Cardiac septum (tissue), 1 donor: ENCODE measurements at regions not wholly inside any gene's neighbourhood (a gene's known extent, or its start where the extent isn't known, plus 50 kb on each side); places are given as distances from the start of the nearest gene placed in this dataset.
A peak's percentile ranks its signal among the peaks of the same experiment; 100 is the strongest.

Source experiments
- DNase-seq: peaks from one replicate; pipeline ENCODE4 v3.0.0-alpha.2; 2020; ENCODE audit warnings: low spot score
- intact Hi-C: fragments of 100-400 bp; cut with DNase I; formaldehyde crosslinking; loops from one replicate; pipeline ENCODE4 v1.14.0; 2022
- donor health status: DM: no; HTN: no; CAD: no.

DNA sequence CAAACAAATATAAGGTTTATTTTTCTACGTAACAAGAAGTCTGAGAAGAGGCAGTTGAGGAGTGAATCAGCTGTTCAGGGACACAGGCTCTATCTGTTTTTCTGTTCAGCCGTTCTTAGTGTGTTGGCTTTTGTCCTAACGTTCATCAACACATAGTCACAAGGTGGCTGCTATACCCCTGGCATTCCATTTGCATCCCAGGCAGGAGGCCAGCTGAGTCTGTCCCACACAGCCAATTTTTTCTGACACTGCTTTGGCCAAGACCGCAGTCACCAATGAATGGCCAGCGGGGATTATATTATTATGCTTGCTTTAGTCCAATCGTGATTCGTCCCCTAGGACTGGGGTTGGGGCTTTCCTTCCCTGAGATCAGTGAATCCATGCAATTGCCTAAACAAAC, 143.4 kb upstream of the CHST15 start:
- intact Hi-C loops: no loop called here
- DNase-seq: peak; percentile 51

DNA sequence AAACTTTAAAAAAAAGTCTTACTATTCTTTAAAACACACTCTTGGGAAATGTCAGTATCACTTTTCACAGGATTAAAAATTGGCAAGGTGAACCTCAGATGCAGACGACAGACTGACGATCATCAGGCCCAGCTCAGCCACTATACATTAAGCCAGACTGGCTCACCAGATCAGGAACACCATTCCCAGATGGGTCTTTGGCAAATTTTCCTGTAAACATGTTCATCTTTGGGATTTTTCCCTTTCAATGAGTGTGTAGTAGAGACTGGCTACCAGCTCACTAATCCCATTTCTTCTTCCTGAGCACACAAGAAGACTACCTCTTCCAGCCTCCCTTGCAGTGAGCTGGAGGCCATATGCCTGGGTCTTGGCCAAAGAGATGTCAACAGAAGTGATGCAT, 142.7 kb upstream of the CHST15 start:
- intact Hi-C loops: no loop called here
- DNase-seq: no peak

DNA sequence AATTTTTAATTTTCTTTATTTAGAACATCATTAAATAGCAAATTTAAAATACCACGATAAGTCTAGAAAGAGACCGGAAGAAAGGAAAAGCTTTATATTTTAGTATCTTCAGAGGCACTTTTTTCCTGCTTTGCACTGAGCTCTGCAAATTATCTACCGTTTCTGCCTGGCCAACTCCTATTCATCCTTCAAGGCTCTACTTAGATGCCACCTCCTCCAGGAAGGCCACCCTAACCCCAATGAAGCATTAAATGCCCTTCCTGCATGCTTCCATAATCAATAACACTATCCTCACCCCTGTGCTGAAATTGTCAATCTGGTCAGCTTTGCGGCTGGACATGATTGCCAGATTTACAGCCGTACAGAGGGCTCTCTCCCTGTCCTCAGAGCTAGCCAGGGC, 141.8 kb upstream of the CHST15 start:
- intact Hi-C loops: no loop called here
- no peak for DNase-seq

DNA sequence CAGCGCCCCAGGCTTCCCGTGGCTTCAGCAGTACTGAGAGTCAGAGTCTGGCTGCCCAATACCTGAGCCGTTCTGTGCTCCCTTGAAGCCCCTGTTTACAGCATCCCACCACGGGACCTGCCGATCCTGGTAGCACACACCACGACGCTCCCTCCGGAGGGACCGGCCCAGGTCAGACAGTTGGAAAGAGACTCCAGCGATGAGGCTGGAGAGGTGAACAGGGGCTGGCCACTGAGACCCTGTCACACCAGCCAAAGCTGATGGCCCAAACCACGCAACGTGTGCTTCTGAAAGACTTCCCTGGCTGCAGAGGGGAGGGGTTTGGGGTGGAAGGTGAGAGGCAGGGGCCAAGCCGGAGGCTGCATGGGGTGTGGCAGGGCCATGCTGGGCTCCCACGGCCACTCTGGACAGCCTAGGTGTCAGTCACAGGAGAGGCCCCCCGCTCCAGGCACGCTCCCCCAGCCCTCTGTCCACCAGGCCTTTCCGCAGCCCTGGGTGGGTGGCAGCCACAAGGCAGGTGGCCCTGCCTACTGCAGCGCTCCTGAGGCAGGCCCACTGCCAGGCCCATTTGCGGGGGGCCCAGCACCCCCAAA, 140.2 kb upstream of the CHST15 start:
- intact Hi-C loops: no loop called here
- no peak for DNase-seq

DNA sequence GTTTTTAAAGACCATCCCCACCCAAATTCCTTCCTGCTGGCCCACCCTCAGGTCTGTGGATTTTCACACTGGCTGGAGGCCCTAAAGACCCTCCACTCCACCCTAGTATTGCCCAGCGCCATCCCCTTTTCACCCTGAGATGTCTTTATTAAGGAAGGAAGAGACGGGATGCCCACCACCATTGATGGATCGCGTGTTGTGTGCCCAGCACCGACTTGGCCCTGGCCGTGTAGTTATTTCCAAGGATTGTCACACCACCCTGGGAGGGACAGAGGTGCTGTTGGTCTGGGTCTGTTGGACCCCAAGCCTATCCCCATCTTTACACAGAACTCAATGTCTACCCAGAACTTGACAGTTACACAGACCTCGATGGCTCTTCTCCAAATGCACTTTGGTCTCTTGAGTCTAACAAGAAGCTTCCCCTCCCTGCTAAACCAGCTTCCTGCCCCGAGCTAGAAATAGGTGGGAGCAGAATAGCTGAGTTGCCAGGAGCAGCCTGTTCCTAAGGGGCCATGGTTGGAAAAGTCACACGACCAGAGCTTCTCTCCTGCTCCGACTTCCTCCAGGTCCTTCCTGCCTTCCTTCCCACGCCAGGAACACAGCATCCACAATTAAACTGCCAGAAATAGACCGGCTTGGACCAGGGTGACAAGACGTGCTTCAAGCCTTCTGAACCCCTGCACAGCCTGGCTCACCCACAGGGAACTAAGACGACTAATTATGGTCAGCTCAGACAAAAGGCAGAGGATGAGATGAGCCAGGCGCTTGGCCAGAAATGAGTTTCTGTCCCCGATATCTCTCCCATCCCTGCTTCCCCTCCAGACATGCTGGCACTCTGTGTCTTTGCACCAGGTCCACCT, 139.5 kb upstream of the CHST15 start:
- no peak for DNase-seq
- intact Hi-C loops: no loop called here

DNA sequence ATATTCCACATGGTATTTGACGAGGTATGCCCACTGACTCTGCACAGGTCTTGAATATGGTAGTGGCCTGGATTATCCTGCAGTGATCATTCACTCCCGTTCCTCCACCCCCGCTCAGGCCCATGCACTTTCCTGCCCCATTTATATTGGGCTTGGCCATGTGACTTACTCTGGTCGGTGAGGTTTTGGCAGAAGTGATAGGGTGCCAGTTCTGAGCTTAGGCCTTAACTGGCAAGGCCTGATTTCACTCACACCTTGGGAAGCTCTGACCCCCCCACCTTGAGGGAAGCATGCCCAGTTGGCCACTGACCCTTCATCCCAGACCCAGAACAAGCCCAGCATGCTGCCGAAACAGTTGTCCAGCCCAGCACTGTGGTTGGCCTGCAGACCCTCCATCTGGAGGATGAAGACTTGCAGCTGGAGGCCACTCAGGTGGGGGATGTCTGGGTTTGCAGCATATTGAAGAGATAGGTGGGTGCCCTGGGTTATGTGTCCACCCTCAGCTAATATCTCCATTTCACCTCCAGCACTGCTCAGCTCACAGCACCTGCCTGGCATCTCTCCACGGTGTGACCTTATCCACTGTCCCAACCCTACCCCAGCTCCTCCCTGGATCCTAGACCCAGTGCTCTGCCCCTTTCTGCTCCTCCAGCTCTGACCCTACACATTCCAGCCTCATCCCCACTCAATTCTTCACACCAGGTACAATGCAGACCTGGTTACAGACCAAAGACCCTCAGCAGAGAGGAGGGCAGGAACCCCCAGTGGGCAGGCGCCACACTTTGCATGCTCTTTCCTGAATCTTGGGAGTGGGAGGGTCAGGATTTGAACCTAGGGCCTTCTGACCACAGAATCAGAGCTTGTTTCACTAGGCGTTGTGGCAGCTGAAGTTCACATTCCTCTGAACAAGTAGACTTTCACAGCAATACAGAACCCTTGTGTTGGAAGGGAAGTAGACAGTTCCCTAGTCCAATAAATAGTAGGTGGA, 138.1 kb upstream of the CHST15 start:
- intact Hi-C loops: no loop called here
- DNase-seq: no peak

DNA sequence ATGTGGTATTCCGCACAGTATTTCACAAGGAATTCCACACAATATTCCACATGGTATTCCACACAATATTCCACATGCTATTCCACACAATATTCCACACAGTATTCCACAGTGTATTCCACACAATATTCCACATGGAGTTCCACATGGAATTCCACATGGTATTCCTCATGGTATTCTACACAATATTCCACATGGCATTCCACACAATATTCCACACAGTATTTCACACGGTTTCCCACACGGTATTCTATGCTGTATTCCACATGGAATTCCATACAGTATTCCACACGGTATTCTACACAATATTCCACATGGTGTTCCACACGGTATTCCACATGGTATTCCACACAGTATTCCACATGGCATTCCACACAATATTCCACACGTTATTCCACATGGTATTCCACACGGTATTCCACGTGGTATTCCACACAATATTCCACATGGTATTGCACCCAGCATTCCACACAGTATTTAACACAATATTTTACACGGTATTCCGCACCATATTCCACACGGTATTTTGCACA, 137.3 kb upstream of the CHST15 start:
- no peak for DNase-seq
- intact Hi-C loops: no loop called here

DNA sequence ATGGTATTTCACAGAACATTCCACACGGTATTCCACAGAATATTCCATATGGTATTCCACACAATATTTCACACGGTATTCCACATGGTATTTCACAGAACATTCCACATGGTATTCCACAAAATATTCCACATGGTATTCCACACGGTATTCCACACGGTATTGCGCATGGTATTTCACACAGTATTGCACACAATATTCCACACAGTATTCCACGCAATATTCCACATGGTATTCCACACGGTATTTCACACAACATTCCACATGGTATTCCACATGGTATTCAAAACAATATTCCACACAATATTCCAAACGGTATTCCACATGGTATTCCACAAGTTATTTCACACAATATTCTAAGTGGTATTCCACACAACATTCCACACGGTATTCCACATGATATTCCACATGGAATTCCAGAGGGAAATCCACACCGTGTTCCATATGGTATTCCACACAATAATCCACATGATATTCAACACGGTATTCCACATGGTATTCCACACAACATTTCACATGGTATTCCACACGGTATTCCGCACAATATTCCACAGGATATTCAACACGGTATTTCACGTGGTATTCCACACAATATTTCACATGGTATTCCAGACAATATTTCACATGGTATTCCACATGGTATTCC, 136.7 kb upstream of the CHST15 start:
- intact Hi-C loops: no loop called here
- DNase-seq: no peak

DNA sequence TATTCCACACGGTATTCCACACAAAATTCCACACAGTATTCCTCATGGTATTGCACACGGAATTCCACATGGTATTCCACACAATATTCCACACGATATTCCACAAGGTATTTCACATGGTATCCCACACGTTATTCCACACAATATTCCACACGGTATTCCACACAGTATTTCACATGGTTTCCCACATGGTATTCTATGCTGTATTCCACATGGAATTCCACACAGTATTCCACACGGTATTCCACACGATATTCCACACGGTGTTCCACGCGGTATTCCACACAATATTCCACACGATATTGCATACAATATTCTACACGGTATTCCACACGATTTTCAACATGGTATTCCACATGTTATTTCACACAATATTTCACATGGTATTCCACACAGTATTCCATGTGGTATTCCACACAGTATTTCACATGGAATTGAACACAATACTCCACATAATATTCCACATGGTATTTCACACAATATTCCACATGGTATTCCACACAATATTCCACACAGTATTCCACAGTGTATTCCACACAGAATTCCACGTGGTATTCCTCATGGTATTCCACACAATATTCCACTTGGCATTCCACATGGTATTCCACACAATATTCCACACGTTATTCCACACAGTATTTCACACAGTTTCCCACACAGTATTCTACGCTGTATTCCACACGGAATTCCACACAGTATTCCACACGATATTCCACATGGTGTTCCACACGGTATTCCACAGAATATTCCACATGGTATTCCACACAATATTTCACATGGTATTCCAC, 136.0 kb upstream of the CHST15 start:
- intact Hi-C loops: no loop called here
- no peak for DNase-seq

DNA sequence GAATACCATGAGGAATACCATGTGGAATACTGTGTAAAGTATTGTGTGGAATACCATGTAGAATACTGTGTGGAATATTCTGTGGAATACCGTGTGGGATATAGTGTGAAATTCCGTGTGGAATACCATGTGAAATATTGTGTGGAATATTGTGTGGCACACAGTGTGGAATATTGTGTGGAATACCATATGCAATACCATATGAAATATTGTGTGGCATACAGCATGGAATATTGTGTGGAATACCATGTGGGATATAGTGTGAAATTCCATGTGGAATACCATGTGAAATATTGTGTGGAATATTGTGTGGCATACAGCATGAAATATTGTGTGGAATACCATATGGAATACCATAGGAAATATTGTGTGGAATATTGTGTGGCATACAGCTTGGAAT, 135.1 kb upstream of the CHST15 start:
- intact Hi-C loops: no loop called here
- no peak for DNase-seq

DNA sequence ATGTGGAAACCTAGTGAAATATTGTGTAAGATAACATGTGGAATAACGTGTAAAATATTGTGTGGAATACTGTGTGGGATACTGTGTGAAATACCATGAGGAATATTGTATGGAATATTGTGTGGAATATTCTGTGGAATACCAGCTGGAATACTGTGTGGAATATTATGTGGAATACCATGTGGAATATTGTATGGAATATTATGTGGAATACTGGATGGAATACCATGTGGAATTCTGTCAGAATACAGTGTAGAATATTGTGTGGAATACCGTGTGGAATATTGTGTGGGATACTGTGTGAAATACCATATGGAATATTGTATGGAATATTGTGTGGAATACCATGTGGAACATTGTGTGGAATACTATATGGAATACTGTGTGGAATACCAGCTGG, 134.6 kb upstream of the CHST15 start:
- no peak for DNase-seq
- intact Hi-C loops: no loop called here

DNA sequence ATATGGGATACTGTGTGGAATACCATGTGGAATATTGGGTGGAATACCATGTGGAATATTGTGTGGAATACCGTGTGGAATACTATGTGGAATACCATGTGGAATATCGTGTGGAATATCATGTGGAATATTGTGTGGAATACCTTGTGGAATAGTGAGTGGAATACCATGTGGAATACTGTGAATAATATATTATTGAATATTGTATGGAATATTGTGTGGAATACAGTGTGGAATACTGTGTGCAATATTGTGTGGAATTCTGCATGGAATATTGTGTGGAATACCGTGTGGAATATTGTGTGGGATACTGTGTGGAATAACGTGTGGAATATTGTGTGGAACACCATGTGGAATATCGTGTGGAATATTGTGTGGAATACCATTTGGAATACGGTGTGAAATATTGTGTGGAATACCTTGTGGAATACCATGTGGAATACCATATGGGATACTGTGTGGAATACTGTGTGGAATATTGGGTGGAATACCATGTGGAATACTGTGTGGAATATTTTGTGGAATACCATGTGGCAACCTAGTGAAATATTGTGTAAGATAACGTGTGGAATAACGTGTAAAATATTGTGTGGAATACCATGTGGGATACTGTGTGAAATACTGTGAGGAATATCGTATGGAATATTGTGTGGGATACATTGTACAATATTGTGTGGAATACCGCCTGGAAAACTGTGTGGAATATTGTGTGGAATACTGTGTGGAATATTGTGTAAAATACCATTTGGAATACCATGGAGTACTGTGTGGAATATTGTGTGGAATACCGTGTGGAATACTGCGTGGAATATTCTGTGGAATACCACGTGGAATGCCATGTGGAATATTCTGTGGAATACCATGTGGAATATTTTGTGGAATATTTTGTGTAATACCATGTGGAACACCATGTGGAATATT, 133.9 kb upstream of the CHST15 start:
- no peak for DNase-seq
- intact Hi-C loops: no loop called here

DNA sequence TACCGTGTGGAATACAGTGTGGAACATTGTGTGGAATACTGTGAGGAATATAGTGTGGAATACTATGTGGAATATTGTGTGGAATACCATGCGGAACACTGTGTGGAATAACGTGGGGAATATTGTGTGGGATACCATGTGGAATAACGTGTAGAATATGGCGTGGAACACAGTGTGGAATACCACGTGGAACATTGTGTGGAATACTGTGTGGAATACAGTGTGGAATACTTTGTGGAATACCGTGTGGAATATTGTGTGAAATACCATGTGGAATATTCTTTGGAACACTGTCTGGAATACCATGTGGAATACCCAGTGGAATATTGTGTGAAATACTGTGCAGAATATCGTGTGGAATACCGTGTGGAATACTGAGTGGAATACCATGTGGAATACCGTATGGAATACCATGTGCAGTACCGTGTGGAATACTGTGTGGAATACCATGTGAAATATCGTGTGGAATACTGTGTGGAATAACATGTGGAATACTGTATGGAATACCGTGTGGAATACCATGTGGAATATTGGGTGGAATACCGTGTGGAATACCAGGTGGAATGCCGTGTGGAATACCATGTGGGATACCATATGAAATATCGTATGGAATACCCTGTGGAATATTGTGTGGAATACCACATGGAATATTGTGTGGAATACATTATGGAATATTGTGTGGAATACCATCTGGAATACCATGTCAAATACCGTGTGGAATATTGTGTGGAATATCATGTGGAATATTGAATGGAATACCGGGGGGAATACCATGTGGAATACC, 133.1 kb upstream of the CHST15 start:
- DNase-seq: no peak
- intact Hi-C loops: no loop called here

DNA sequence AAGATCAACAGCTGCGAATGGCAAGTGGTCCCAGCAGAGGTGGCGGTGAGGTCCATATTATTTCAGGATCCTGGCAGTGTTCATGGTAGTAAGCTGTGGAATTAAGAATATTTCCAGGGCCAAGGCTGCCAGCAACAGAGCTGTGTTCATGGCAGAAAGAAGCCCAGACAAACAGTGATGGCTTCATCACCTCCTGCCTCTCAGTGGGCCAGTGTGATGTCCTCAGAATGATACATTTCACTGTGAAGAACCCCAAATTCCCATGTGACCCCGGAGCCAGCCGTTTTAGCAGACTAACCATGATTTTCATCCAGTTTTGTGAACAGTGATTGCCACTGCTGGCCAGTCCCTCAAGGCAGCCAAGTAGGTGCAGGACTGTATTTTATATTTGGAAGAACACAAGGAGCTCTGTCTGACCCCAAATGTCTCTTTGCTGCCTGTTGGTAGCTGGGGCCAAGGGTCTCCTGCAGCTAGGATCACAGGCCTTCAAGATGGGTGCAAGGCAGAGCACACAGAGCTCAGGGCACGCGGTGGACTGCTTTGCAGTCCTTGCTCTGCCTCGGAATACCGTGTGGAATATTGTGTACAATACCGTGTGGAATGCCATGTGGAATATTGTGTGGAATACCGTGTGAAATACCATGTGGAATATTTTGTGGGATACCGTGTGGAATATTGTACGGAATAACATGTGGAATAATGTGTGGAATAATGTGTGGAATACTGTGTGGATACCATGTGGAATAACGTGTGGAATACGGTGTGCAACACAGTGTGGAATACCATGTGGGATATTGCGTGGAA, 132.3 kb upstream of the CHST15 start:
- intact Hi-C loops: no loop called here
- no peak for DNase-seq

DNA sequence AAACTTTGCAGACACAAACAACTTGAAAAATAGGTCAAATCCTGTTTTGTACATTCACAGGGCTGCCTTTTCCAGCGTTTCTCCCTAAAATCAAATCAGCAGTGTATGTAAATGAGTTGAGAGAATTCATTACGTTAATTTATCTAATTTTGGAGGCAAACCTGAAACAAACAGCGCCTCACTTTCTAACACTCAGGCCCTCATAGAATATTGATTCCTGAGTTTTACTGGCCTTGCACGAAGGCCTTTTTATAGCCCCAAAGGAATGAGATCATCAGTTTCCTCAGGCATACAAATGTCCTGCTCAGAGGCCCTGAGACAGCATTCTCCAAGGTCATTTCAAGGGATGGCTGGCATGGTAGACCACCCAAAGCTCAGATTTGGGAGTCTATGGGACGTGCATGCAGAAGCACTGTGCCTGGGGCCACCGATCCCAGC, 131.7 kb upstream of the CHST15 start:
- intact Hi-C loops: no loop called here
- no peak for DNase-seq

DNA sequence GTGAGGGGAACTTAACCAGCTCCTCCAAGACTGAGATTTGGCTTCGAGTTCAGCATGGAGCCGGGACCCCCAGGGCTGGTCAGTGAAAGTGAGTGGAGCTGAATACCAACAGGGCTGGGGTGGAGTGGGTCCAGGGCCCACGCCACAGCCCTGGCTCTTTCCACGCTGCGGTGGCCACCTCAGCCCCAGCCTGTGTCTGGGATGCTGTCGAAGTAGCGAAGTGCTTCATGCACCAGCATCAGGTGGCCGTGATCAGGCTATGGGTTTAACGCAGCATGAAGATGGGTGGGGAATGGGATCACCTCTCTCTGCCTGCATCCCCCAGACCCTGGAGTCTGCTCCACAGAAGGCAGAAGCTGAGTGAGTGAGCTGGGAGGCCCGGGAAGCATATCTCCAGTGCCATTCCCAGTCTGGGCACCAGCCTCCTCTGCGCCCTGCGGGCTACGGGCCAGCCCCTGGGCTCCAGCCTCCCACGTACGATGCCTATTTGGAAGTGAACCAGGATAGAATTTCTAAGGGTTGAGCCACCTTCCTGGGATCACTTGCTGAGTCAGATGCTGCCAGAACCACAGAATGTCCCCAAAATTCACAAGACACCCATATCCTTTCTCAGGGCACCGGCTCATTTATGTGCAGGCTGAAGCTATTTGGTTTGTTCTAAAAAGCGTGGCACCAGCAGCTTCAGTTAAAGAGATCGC, 131.1 kb upstream of the CHST15 start:
- intact Hi-C loops: no loop called here
- DNase-seq: no peak
